ENCODE measurements at regions not wholly inside any gene's neighbourhood (a gene's known extent, or its start where the extent isn't known, plus 50 kb on each side); places are given as distances from the start of the nearest gene placed in this dataset.

DNA sequence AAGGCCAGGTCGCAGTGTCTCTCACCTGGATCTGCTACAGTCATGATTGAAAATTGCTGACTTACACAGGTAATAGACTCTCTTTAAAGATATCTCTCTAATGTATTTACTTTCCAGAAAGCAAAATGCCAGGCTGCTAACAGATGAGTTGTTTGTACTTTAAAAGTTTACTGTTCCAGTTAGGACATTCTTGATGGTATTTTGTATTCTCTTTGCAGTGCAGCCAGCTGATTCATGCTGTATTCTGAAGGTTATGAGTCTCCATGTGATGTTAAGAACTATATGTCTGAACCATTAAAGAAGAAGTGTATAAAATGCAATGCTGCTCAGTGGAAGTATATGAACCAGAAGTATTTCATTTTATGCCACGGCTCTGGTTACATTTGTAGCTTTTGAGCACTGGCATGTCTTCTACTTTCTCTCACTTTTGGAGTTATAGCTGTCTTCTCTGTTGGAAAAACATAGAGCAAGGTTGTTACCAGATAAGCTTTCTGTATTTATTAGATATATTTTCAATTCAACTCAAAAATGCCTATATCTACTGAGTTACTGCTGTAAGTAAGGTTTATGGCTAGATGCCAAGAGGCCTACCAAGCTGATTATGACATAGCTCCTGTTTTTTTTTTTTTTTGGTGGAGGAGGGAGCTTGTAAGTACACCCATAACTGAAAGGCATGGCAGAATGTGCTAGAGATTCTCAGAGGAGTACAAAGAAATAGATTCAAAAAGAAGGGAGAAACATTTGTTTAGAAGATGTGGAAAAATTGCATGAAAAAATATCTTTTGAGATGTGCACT is 130.5 kb upstream of the MAN1A1 start:
- TF ChIP-seq, protein P1, sequence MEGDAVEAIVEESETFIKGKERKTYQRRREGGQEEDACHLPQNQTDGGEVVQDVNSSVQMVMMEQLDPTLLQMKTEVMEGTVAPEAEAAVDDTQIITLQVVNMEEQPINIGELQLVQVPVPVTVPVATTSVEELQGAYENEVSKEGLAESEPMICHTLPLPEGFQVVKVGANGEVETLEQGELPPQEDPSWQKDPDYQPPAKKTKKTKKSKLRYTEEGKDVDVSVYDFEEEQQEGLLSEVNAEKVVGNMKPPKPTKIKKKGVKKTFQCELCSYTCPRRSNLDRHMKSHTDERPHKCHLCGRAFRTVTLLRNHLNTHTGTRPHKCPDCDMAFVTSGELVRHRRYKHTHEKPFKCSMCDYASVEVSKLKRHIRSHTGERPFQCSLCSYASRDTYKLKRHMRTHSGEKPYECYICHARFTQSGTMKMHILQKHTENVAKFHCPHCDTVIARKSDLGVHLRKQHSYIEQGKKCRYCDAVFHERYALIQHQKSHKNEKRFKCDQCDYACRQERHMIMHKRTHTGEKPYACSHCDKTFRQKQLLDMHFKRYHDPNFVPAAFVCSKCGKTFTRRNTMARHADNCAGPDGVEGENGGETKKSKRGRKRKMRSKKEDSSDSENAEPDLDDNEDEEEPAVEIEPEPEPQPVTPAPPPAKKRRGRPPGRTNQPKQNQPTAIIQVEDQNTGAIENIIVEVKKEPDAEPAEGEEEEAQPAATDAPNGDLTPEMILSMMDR (IDR thresholded peaks at IDR 0.05) = no peak
- no peak for TF ChIP-seq POLR2A (IDR thresholded peaks at IDR 0.05)
- intact Hi-C loops (cut with DNase I) = no loop called here
- Histone ChIP-seq H3K27me3 (no peaks in the 10 kb centered on the region), H3K9me3 (no peaks in the 10 kb centered on the region), H3K27ac (no peak overlapping the region), H3K36me3 (no peaks in the 10 kb centered on the region), H3K4me3 (replicated peaks in 1 of 3) (no peak overlapping the region), H3K4me1 (no peaks in the 10 kb centered on the region)
- WGBS, 2 donors = 87 to 90% methylated on average over 2 of the region's 2 CpGs
- DNase-seq = no peak

DNA sequence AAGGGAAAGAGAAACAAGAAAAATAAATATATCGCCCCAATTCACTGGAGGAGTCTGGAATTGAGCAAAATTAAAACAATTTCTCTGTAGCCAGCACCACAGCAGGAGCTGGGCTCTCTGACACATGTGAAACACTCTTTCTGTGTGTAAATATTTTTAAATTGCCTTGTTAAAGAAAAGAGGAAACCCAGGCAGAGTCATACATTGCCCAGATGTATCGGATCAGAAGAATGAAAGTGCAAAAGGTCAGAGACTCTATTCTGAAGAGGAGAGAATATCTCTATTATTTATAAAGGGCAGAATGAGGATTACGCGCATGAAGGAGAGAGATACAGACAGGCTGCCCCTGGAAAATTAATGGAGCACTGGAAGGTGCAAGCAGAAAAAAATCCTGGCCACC is 127.0 kb upstream of the MAN1A1 start:
- Histone ChIP-seq H3K27me3 (no peaks in the 10 kb centered on the region), H3K27ac (no peak overlapping the region), H3K9me3 (no peaks in the 10 kb centered on the region), H3K4me1 (no peaks in the 10 kb centered on the region), H3K4me3 (replicated peaks in 1 of 3) (no peak overlapping the region), H3K36me3 (no peaks in the 10 kb centered on the region)
- TF ChIP-seq, protein P1 (IDR thresholded peaks at IDR 0.05) = no peak
- TF ChIP-seq POLR2A (IDR thresholded peaks at IDR 0.05) = no peak
- DNase-seq = no peak
- 86 to 88% methylated on average over 4 of the region's 4 CpGs for WGBS, 2 donors
- intact Hi-C loops (cut with DNase I) = no loop called here

DNA sequence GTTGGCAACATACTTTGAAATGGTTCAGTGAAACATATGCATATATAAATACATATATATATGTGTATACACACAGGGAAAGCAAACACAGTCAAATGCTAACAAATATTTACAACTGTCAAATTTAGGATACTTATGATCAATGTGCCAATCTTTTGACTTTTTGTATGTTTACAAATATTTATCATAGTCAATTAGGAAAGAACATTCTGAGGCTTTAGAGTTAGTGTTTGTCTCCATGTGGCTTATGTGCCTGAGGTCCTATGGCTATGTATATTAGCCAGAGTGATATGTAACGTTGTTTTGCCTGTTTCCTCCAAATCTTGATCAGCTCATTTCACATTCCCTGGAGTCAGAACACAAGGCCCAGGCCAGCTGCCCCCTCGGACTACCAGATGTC is 126.5 kb upstream of the MAN1A1 start:
- no peak for TF ChIP-seq POLR2A (IDR thresholded peaks at IDR 0.05)
- TF ChIP-seq, protein P1 (IDR thresholded peaks at IDR 0.05) = no peak
- intact Hi-C loops (cut with DNase I) = no loop called here

DNA sequence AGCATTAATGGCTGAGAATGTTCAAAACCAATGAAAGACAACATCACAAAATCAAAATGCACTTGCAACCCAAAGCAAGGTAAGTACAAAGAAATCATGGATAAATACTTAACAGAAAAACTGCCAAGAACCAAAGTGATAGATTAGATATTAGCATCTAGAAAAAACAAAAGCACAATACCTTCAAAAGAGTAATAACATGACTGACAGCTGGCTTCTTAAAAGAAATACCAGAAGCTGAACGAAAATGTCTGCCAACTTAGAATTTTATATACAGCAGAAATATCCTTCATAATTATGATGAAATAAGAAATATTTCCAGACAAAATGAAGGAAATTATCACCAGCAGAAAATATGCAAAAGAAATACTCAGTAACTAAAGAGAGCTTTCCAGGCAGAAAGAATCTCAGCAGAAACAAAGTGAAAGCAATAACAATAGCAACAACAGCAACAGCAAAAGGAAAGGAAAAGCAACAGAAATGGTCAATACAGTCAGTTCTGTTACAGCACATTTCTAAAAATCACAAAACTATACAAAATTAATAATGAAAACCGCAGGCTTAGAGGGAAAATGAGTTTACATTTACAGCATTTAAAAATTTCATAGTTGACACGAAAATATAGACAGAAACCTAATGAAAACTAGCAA is 121.5 kb upstream of the MAN1A1 start:
- intact Hi-C loops (cut with DNase I) = no loop called here
- Histone ChIP-seq H3K4me1 (no peaks in the 10 kb centered on the region), H3K27me3 (no peaks in the 10 kb centered on the region), H3K36me3 (no peaks in the 10 kb centered on the region), H3K4me3 (replicated peaks in 1 of 3) (no peak overlapping the region), H3K27ac (no peak overlapping the region), H3K9me3 (no peaks in the 10 kb centered on the region)
- WGBS, 2 donors = 27 to 39% methylated on average over 3 of the region's 3 CpGs
- TF ChIP-seq, protein P1 (IDR thresholded peaks at IDR 0.05) = no peak
- TF ChIP-seq POLR2A (IDR thresholded peaks at IDR 0.05) = no peak
- DNase-seq = no peak

More for the DNA sequence above, 126.5 kb upstream of the MAN1A1 start:
- H3K36me3 ChIP-seq = no peaks in the 10 kb centered on the region
- H3K4me3 ChIP-seq (replicated peaks in 1 of 3) = no peak overlapping the region
- H3K27me3 ChIP-seq = no peaks in the 10 kb centered on the region
- no peaks in the 10 kb centered on the region for H3K9me3 ChIP-seq
- no peak overlapping the region for H3K27ac ChIP-seq
- H3K4me1 ChIP-seq = no peaks in the 10 kb centered on the region
- no peak for DNase-seq
- WGBS, 2 donors = 62 to 66% methylated on average over 2 of the region's 2 CpGs

DNA sequence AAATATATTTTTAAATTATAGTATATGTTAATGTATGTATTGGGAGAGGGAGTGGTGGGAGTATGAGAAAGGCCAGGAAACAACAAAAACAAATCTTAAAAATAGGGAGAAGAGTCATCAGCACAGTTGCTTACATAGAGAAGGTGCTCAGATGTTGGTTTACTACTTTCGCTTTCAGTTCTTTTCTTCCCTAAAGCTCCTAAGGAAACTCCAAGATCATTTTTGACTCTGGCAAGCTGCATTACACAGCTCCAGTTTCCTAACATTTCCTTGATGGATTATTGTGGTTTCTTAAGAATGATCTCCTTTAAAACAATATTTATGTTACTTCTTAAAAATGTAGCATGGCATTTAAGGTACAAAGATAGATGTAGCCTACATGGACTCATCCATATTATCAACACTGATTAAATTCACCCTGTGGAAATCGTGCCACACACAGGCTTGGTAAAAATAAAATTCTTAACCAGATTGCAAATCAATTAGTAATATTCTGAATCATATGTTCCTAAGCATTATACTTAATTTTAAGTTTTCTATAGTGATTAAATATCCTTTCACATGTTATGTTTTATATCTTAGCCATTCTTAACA is 118.0 kb upstream of the MAN1A1 start:
- H3K4me3 ChIP-seq (replicated peaks in 1 of 3) = no peak overlapping the region
- no peak overlapping the region for H3K27ac ChIP-seq
- H3K4me1 ChIP-seq = no peaks in the 10 kb centered on the region
- no peaks in the 10 kb centered on the region for H3K36me3 ChIP-seq
- H3K27me3 ChIP-seq = no peaks in the 10 kb centered on the region
- no peak for DNase-seq
- no peaks in the 10 kb centered on the region for H3K9me3 ChIP-seq
- 82 to 86% methylated on average over 2 of the region's 2 CpGs for WGBS, 2 donors
- intact Hi-C loops (cut with DNase I) = no loop called here
- TF ChIP-seq POLR2A (IDR thresholded peaks at IDR 0.05) = no peak
- TF ChIP-seq, protein P1 (IDR thresholded peaks at IDR 0.05) = no peak
